Left lung (tissue), 4 donors: ENCODE measurements at regions not wholly inside any gene's neighbourhood (a gene's known extent, or its start where the extent isn't known, plus 50 kb on each side); places are given as distances from the start of the nearest gene placed in this dataset.

Source experiments
- ATAC-seq: fragments of 200-7000 bp; cut with Tn5 transposase; one replicate; pipeline ENCODE4 v1.9.1; 2020; ENCODE audit warnings: moderate library complexity
- DNase-seq, 4 donors: peaks; one replicate each; pipeline ENCODE4 v3.0.0-alpha.2; 2013 to 2020
- H3K27ac ChIP-seq, 2 donors: fragments of 200-600 bp; sonication (generic) in 1 of 2; one replicate each; pipeline versions ENCODE4 v1.5.0 to v1.8.0; 2020 to 2021
- H3K27me3 ChIP-seq, 2 donors: fragments of 200-600 bp; sonication (generic) in 1 of 2; one replicate each; pipeline versions ENCODE4 v1.5.0 to v1.8.0; 2020 to 2021
- H3K36me3 ChIP-seq, 2 donors: fragments of 200-600 bp; sonication (generic) in 1 of 2; one replicate each; pipeline versions ENCODE4 v1.5.0 to v1.8.0; 2020 to 2021
- H3K4me1 ChIP-seq, 2 donors: fragments of 200-600 bp; one replicate each; pipeline ENCODE4 v1.8.0; 2021
- H3K4me3 ChIP-seq, 2 donors: fragments of 200-600 bp; sonication (generic) in 1 of 2; one replicate each; pipeline versions ENCODE4 v1.5.0 to v1.8.0; 2020 to 2021; ENCODE audit warnings: mild to moderate bottlenecking in 1 of 2
- H3K9me3 ChIP-seq, 2 donors: fragments of 200-600 bp; sonication (generic) in 1 of 2; one replicate each; pipeline versions ENCODE4 v1.5.0 to v1.8.0; 2020 to 2021
- CTCF ChIP-seq, 2 donors: fragments of 200-600 bp; sonication (generic) in 1 of 2; IDR thresholded peaks; one replicate each; pipeline versions ENCODE4 v1.5.0 to v1.8.0; 2021; ENCODE audit warnings: antibody characterized with exemption in 2 of 2
- intact Hi-C, 2 donors: fragments of 100-400 bp; cut with DNase I; formaldehyde crosslinking; loops; one replicate each; pipeline versions ENCODE4 v1.11.2 to v1.14.2; 2022
- donor health status: DM: no; HTN: yes; CAD: no.
- donor health status: DM: no; HTN: no; CAD: no.

GRCh38 chr3:18080198-18080689 lies 337.8 kb upstream of the TBC1D5 start:
- Histone ChIP-seq H3K27me3 (no peaks in the 10 kb centered on the region), H3K9me3 (no peaks in the 10 kb centered on the region), H3K27ac (no peak overlapping the region), H3K4me1 (no peaks in the 10 kb centered on the region), H3K36me3 (no peaks in the 10 kb centered on the region), H3K4me3 (no peak overlapping the region)
- intact Hi-C loops: no loop called here
- DNase-seq (no peak), ATAC-seq (no peak)
- TF ChIP-seq CTCF (IDR thresholded peaks at IDR 0.05): no peak

- Histone ChIP-seq H3K4me1 (no peaks in the 10 kb centered on the region), H3K9me3 (no peaks in the 10 kb centered on the region), H3K27me3 (no peaks in the 10 kb centered on the region), H3K27ac (no peak overlapping the region), H3K4me3 (no peak overlapping the region), H3K36me3 (no peaks in the 10 kb centered on the region)
- TF ChIP-seq CTCF (IDR thresholded peaks at IDR 0.05): no peak
- ATAC-seq (no peak), DNase-seq (no peak)
- intact Hi-C loops: no loop called here
Observed at GRCh38 chr3:18079739-18080138, 337.3 kb upstream of the TBC1D5 start.

- no peak for TF ChIP-seq CTCF (IDR thresholded peaks at IDR 0.05)
- Histone ChIP-seq H3K27me3 (no peaks in the 10 kb centered on the region), H3K27ac (no peak overlapping the region), H3K4me1 (no peaks in the 10 kb centered on the region), H3K4me3 (no peak overlapping the region), H3K36me3 (no peaks in the 10 kb centered on the region), H3K9me3 (no peaks in the 10 kb centered on the region)
- intact Hi-C loops: no loop called here
- DNase-seq: no peak
- no peak for ATAC-seq
Observed at GRCh38 chr3:18079062-18079461, 336.6 kb upstream of the TBC1D5 start.

GRCh38 chr3:18077128-18077840 lies 334.9 kb upstream of the TBC1D5 start:
- DNase-seq: no peak
- no peak for ATAC-seq
- H3K27ac ChIP-seq: no peak overlapping the region
- no peaks in the 10 kb centered on the region for H3K27me3 ChIP-seq
- no peaks in the 10 kb centered on the region for H3K4me1 ChIP-seq
- H3K9me3 ChIP-seq: no peaks in the 10 kb centered on the region
- no peaks in the 10 kb centered on the region for H3K36me3 ChIP-seq
- TF ChIP-seq CTCF (IDR thresholded peaks at IDR 0.05): no peak
- no peak overlapping the region for H3K4me3 ChIP-seq
- intact Hi-C loops: no loop called here

GRCh38 chr3:18076301-18076700 lies 333.9 kb upstream of the TBC1D5 start:
- no peak for TF ChIP-seq CTCF (IDR thresholded peaks at IDR 0.05)
- ATAC-seq (no peak), DNase-seq (no peak)
- intact Hi-C loops: no loop called here
- no peak overlapping the region for H3K27ac ChIP-seq
- H3K4me1 ChIP-seq: no peaks in the 10 kb centered on the region
- H3K9me3 ChIP-seq: no peaks in the 10 kb centered on the region
- H3K27me3 ChIP-seq: no peaks in the 10 kb centered on the region
- H3K4me3 ChIP-seq: no peak overlapping the region
- H3K36me3 ChIP-seq: no peaks in the 10 kb centered on the region
